Pons (tissue), 1 donor: ENCODE measurements at regions not wholly inside any gene's neighbourhood (a gene's known extent, or its start where the extent isn't known, plus 50 kb on each side); places are given as distances from the start of the nearest gene placed in this dataset.
"Not testable (repeated sequence)": the region's sequence is repeated elsewhere in the genome, so short reads cannot be mapped to it uniquely, and the experiment has no call there.

Experiments
- DNase-seq: peaks from one replicate; pipeline ENCODE4 v3.0.0-alpha.2; 2016; ENCODE audit warnings: low spot score

DNA sequence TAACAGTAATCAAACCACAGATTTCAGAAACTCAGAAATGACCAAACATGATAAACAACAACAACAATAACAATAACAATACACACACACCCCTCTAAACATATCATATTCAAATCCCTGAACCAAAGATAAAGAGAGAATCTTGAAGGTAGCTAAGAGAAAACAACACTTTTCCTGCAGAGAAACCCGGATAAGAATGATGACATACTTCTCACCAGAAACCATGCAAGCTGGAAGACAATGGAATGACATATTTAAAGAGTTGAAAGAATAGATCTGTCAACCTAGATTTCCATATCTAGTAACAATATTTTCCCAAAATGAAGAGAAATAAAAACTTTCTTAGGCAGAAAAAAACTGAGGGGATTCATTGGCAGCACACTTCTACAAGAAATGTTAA, 138.1 kb downstream of the LIG4 start:
- no peak for DNase-seq

DNA sequence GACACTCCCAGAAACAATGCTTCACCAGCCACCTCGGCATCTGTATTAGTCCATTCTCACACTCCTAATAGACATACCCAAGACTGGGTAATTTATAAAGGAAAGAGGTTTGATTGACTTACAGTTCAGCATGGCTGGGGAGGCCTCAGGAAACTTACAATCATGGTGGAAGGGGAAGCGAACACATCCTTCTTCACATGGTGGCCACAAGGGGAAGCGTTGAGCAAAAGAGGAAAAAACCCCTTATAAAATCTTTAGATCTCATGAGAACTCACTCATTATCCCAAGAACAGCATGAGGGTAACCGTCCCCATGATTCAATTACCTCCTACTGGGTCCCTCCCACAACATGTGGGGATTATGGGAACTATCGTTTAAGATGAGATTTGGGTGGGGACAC, 140.9 kb downstream of the LIG4 start:
- DNase-seq: not testable (repeated sequence)

DNA sequence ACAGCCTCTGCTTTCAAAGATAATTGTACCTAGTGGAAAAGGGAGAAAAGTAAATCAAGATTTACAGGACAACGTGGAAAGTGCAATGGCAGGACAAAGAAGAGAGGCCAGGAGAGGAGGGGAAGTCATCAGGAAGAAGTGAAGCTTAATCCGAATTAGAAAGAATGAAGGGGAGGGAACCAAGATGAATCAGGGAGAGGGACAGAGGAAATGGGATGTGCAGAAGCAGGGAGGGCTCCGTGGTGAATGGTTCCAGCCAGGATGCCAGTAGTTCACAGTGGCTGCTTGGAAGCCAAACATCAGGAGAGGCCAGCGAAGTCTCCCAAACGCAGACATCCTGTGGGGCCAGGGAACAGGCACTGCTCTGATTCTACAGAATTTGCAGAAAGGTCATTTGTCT, 144.4 kb downstream of the LIG4 start:
- DNase-seq: no peak

DNA sequence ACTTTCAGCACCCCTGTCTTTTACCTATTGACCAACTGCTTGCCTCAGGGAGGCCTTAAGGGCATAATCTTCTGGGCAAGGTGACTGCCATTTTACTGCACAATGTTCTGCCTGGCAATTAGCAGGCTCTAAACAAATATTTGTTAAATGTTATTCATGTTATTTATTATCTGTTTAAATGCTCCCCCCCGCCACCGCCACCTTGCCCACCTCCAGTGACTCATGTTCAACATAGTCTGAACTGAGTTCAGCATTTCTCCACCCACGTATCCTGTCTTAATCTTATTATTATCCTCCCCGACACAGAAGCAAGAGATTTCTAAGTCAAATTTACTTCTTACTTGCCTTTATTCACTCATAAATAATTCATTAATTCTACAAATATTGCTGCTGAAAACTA, 144.8 kb downstream of the LIG4 start:
- DNase-seq: no peak

DNA sequence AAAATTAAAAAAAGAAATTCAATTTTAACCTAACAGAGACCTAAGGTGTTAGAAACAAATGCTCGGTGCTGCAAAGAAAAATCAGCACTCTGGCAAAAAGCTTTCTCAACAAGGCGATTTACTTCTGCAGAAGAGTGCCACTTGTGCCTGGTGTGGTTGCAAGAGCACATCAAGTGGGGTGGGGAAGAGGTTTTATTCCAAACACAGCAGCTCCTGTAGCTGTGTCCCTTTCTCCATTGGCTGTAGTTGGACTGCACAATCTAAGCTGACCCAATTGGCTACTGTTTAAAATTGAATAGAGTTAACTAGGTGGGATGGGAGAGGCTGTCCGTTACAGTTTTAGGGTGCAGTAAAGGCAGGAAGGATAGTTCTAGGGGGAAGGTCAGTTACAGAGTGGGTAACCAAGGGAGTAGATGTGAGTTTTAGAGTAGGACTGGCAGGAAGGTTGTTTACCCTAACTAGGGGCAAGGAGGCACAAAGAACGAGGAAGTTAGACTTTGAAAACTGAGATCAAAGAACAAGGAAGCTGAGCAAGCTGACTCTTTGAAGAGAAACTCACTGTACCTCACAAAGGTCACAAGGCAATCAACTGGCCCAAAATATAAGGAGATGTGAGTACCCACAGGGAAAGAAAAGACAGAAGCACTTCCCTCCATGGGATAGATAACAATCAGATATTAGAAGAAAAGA, 145.7 kb downstream of the LIG4 start:
- DNase-seq: no peak

DNA sequence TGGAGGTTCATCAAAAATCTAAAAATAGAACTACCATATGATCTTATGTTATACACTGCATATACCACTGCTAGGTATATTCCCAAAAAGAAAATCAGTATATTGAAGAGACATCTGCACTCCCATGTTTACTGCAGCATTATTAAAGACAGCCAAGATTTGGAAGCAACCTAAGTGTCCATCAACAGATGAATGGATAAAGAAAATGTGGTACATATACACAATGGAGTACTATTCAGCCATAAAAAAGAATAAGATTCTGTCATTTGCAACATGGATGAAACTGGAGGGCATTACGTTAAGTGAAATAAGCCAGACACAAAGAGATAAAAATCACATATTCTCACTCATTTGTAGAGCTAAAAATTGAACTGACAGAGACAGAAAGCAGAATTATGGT, 151.0 kb downstream of the LIG4 start:
- not testable (repeated sequence) for DNase-seq

DNA sequence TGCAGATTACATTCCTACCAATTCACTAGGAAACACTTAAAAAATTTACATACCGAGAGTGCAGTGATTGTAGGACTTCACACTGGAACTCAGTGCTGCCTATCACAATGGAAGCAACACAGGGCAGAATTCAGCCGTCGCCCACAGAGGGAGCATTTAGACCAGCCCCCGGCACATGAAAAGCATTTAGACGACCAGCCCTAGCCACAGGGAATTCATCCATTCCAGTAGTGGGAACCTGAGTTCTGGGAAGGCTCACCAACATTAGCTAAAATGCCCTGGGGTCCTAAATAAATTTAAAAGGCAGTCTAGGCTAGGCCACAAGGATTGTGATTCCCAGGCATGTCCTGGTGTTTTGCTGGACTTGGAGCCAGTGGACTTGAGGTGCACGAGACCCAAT, 155.2 kb downstream of the LIG4 start:
- DNase-seq: no peak

DNA sequence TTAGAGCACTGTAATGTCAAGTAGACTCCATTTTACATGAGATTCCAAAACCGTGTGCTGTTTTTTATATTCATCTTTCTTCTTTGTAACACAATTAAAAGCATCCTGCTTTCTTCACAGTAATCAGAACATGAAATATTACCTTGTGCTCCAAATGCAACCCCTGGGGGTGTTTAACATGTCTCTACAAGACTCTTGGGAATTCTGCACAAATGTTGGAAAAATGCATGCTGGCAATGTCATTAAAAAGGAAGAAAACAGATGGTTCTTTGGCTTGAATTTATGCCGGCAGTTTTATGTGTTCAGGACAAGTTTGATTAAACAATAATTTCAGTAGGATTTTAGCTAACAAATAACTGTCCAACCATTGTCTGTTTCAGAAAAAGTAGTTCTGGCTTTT, 159.1 kb downstream of the LIG4 start:
- no peak for DNase-seq

DNA sequence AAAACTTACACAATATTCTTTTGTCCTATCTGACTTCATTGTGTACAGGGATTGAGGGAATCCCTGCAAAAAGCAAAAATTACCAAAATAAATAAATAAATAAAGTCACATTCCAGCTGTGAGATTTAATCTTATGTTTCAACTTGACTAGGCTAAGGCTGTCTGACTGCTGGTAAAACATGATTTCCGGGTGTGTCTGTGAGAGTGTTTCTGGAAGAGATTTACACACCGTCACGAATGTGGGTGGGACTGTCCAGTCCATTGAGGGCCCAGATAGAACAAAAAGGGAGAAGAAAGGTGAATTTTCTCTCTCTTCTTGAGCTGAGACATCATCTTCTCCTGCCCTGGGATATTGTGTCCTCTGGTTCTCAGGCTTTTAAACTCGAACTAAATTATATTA, 166.1 kb downstream of the LIG4 start:
- DNase-seq: no peak

DNA sequence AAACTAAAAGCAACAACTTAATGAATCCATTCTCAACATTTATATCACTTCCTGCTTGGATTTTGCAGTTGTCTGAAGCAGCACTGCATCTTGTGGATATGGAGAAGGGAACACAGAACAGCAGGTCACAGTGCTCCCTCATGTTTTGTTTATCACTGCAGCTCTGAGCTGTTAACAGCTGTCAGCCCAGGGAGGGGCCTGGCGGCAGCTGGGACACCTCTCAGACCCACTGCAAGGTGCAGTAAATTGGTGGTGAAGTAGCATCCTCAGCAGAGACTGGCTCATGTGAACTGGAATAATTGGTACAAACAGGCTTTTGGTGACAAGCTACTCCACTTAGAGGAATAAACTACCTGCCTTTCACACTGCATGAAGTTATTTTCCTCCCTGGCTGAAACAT, 170.4 kb downstream of the LIG4 start:
- no peak for DNase-seq

DNA sequence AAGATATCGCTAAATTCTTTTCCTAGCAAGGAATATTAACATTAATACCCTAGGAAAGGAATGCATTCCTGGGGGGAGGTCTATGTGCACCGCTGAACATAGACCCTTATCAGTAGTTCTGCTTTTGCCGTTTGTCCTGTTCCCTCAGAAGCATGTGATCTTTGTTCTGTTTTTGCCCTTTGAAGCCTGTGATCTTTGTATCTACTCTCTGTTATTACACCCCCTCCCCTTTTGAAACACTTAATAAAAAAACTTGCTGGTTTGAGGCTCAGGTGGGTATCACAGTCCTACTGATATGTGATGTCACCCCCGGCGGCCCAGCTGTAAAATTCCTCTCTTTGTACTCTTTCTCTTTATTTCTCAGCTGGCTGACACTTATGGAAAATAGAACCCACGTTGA, 172.5 kb downstream of the LIG4 start:
- DNase-seq: not testable (repeated sequence)

DNA sequence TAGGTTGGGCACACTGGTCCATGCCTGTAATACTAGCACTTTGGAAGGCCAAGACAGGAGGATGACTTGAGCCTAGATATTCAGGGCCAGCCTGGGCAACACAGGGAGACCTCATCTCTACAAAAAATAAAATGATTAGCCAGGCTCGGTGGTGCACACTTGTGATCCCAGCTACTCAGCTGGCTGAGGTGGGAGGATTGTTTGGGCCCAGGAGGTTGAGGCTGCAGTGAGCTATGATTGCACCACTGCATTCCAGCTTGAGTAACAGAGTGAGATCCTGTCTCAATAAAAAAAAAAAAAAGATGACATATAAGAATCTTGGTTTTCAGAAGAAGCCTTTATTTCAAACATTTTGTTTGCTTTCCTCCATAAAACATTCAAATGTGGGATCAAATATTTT, 178.0 kb downstream of the LIG4 start:
- DNase-seq: no peak

DNA sequence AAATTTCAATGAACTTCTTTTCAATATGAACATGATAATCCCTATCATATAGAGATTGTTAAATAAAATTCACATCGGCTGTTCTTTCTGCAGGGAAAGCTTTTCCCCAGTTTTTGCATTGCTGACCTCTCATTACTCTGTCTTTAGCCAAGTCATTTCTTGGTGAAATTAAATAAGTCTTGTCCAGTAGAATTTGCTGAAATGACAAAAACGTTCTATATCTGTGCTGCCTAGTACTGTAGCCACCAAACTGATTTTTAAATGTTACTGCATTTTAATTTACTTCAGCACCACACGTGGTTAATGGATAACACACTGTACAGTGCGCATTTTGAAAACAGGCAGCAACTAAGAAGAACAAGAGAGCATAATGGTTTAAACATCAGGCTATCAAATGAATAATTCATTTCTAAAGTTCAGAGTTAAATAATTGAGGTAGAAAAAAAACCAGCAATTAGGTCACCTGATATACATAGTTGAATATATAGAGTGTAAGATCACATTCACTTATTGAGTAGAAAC, 178.9 kb downstream of the LIG4 start:
- DNase-seq: no peak

DNA sequence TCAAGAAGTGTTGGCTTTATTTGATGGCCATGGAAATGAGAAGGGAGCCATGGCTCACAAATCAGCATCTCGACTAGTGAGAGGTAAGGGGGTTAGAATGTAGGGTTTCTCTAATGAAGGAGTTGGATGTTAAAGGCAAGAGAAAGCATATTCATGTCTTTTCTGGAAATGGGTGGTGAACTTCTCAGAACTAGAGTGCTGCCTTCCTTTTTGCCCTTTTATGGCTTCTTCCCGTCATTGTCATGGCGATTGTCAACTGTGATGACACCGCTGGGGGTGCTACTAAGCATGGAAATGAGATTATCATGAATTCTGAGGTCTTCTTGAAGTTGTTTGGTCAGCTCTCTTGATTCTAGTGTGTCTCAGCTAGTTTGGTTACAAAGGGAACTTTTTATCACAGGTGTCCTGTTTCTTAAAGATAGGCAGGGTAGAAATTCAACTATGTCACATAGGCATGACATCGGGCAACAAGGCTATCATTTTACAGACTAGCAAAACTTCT, 180.4 kb downstream of the LIG4 start:
- no peak for DNase-seq

DNA sequence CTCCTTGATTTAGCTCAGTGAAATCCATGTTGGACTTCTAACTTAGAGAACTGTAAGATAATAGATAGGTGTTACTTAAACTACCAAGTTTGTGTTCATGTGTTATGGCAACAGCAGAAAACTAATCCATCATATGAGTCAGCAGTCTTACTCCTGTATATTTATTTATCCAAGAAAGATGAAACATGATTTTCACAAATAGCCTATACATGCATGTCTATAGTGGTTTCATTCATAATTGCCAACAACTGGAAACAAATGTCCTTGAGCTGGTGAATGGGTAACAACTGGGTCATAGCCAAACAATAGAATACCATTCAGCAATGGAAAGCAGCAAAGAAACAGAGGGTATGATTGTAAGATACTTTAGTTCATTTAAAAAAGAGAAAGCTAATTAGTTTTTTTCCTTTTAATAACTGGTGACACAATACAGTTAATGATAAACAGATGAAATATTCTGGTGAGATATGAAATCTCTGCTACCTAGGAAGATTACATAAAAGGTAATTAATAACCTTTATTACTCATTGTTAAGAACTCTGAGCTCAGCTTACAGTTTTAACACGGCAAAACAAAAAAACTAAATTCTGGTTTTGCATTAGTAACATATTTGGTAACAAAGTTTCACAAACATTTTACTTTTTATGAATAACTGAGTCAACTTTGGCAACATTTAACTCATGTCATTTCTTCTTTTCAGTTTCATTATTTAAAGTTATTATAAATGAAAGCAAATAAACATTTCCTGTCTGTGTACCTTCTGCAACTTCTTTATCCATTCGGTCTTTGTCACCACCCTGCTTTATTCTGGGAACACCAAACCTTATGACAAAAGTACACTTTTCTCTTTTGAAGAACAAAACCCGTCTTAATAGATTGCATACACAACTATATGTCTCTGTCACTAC, 181.3 kb downstream of the LIG4 start:
- DNase-seq: no peak

DNA sequence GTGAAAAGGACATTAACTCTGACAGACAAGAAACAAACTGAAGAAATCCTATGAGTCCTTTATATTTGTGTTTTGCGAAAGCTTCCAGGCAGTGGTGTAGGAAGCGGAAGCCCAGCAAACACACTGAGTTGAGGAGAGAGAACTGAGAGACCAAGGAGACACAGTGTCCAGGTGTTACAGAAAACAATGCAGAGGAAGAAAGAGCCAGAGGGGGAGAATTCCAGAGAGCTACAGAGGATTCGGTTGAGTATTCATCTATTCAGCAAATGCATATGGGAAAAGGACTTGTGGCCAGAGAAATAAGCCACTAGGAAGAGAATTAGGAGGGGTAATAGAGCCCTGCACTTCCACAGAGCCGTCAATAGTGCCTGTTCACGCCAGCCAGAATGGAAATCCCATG, 183.5 kb downstream of the LIG4 start:
- no peak for DNase-seq

DNA sequence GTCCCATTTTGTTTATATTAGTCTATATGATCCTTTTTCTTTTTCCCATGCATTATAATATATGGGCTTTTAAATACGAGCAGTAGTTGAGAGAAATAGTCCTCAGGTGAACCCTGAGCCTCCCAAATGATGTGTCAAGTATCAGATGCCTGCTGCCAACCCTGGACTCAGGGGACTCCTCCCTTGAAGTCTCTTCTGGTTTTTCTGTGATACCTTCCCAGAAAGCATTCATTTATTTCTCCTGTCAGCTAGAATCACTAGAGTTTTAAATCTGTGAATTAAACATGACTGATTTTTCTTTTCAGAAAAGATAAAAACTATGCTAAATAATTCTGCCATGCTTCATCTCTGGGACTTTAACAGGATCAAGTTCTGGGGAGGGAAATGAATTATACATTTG, 184.6 kb downstream of the LIG4 start:
- no peak for DNase-seq

DNA sequence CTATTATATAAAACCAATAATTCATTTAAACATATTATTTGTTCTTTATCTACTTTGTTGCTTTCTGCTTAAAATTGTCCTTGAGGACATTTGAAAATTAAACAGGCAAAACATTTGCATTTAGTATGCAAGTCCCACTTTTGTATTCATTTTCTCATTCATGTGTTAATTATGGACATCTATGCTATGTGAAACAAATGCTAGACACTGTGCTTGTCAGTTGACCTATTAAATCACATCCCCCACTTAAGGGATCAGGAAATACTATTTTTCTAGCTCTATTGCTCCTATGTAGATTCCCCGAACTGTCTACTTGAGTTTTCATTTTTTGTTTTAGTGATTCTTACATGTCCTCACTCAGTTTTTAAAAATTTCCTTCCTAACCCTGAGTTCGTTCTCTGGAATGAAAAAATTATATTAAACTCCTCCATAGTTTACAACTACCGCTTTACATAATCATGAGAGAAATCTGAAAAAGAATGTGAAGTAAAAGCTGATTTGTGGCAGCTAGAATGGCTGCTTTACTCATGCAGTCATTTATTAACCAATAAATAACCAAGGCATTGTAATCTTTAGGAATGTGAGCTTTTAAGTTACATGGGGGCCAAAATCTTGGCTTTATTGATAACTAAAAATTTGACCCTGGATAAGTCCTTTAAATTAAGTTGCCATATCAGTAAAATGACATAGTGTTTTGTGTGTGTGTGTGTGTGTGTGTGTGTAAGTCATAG, 188.5 kb downstream of the LIG4 start:
- DNase-seq: no peak

DNA sequence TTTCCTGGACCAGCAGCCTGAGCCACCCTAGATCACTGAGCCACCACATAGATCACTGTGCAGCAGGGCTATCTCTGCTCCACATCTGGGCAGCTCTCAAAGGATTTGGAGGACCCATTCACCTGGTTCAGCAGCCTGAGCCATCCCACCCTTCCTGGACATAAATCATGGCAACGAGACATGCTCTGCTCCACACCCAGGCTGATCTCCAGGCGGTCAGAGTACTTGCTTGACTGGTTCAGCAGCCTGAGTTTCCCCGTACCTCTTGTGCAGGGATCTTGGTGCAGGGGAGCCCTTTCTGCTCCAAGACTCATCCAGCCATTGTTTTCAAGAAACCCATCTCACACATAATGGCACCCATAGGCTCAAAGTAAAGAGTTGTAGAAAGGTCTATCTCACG, 195.3 kb downstream of the LIG4 start:
- DNase-seq: no peak

DNA sequence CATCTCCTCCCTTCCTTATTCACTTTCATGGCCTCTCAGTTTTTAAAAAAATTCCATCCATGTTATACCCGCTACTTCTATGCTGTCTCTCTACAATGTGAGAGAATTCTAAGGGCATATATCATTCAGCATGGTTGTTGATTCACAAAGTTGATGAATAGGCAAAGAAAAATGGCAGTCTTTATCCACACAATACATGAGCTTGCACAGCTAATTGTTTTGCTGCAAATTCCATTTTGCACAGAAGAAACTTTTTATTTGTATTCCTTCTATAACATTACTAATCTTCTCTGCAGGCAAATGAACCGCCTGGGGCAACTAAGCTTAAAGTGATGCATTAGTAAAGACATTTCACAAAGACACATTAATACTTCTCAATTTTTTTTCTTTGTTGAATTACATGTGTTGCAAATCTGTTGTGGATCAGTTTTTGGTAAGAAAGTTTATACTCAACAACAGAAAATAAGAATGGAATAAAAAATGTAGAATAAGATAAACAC, 196.9 kb downstream of the LIG4 start:
- DNase-seq: no peak

DNA sequence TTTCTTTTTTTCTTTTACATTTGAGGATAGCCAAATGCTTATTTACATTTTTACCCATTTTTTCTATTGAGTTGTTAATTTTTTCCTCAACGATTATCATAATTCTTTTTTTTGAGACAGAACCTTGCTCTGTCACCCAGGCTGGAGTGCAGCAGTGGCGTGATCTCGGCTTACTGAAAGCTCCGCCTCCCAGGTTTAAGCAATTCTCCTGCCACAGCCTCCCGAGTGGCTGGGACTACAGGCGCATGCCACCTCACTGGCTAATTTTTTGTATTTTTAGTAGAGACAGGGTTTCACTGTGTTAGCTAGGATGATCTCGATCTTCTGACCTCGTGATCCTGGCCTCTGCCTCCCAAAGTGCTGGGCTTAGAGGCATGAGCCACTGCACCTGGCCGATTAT, 208.7 kb downstream of the LIG4 start:
- DNase-seq: no peak

DNA sequence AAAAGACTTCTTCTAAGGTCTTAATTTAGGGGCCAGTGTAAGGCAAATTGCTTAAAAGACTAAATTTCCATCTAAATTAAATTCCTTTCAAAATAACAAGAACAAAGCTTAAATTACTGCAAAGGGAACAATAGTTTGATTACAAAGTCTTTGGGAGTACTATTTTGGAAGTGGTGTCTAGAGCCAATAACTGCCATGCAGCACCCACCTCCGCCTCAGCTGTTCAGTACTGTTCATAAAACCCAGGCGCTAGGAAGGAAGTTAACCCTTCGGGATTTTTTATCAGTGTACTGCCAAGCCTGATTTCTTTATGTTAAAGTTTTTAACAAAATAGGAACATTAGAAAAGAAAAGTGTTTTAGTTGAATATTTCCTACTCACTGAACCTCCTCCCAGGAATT, 210.1 kb downstream of the LIG4 start:
- no peak for DNase-seq
